H1 (cell line): ENCODE measurements at regions not wholly inside any gene's neighbourhood (a gene's known extent, or its start where the extent isn't known, plus 50 kb on each side); places are given as distances from the start of the nearest gene placed in this dataset.

ENCODE experiments used
- TCF12 ChIP-seq: IDR thresholded peaks from 2 replicates; pipeline ENCODE4 v1.6.1; 2011; ENCODE audit warnings: low read depth, mild to moderate bottlenecking, low read length
- TF ChIP-seq, protein P1 (sequence below), 3 experiments: IDR thresholded peaks; 1 replicate in 2 of 3; 2 replicates in 1 of 3; pipeline versions ENCODE4 v1.5.1 to v1.6.1; 2011; ENCODE audit warnings: low read length in 3 of 3, mild to moderate bottlenecking in 3 of 3, inconsistent platforms in 2 of 3, low read depth in 1 of 3, moderate library complexity in 1 of 3; ENCODE audit not compliant: insufficient read depth in 1 of 3; ENCODE audit errors: control extremely low read depth in 1 of 3

- TF ChIP-seq TCF12: no peak
- TF ChIP-seq, protein P1, sequence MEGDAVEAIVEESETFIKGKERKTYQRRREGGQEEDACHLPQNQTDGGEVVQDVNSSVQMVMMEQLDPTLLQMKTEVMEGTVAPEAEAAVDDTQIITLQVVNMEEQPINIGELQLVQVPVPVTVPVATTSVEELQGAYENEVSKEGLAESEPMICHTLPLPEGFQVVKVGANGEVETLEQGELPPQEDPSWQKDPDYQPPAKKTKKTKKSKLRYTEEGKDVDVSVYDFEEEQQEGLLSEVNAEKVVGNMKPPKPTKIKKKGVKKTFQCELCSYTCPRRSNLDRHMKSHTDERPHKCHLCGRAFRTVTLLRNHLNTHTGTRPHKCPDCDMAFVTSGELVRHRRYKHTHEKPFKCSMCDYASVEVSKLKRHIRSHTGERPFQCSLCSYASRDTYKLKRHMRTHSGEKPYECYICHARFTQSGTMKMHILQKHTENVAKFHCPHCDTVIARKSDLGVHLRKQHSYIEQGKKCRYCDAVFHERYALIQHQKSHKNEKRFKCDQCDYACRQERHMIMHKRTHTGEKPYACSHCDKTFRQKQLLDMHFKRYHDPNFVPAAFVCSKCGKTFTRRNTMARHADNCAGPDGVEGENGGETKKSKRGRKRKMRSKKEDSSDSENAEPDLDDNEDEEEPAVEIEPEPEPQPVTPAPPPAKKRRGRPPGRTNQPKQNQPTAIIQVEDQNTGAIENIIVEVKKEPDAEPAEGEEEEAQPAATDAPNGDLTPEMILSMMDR (IDR thresholded peaks at IDR 0.05; ENCODE audit: control extremely low read depth in 1 of 3, insufficient read depth in 1 of 3, low read depth in 1 of 3, low read length in 3 of 3): no peak
Observed at GRCh38 chr2:220619525-220620220, 952.4 kb downstream of the EPHA4 start (continued).
